ENCODE measurements at regions not wholly inside any gene's neighbourhood (a gene's known extent, or its start where the extent isn't known, plus 50 kb on each side); places are given as distances from the start of the nearest gene placed in this dataset.

- TF ChIP-seq CTCF (IDR thresholded peaks at IDR 0.05) (no peak), POLR2A (IDR thresholded peaks at IDR 0.05) (no peak)
Measured at GRCh38 chr2:67258831-67259230, 138.3 kb upstream of the ETAA1 start.

Measured in Peyer's patch (tissue), 4 donors.